Neural cell (in vitro differentiated cells): ENCODE measurements at regions not wholly inside any gene's neighbourhood (a gene's known extent, or its start where the extent isn't known, plus 50 kb on each side); places are given as distances from the start of the nearest gene placed in this dataset.

Source experiments
- CTCF ChIP-seq: fragments of 450-650 bp; IDR thresholded peaks from 2 replicates; pipeline ENCODE4 v1.5.1; 2014; ENCODE audit warnings: antibody characterized with exemption, mild to moderate bottlenecking, moderate library complexity; ENCODE audit not compliant: poor library complexity, severe bottlenecking
- EP300 ChIP-seq: fragments of 450-650 bp; conservative IDR thresholded peaks from 2 replicates; pipeline ENCODE4 v1.6.1; 2014; ENCODE audit warnings: antibody characterized with exemption, mild to moderate bottlenecking, moderate library complexity; ENCODE audit not compliant: poor library complexity, severe bottlenecking
- MXI1 ChIP-seq: fragments of 450-650 bp; conservative IDR thresholded peaks from 2 replicates; pipeline ENCODE4 v1.6.1; 2014; ENCODE audit warnings: antibody characterized with exemption, mild to moderate bottlenecking; ENCODE audit not compliant: poor library complexity, severe bottlenecking
- POLR2AphosphoS5 ChIP-seq: IDR thresholded peaks from 2 replicates; pipeline ENCODE4 v1.6.1; 2012
- REST ChIP-seq: IDR thresholded peaks from 2 replicates; pipeline ENCODE4 v1.6.1; 2012; ENCODE audit warnings: borderline replicate concordance
- TAF1 ChIP-seq: IDR thresholded peaks from 2 replicates; pipeline ENCODE4 v1.6.1; 2012; ENCODE audit warnings: low read depth

- TF ChIP-seq MXI1: no peak
- TF ChIP-seq REST: no peak
- TF ChIP-seq TAF1: no peak
- no peak for TF ChIP-seq CTCF
- TF ChIP-seq EP300: no peak
- no peak for TF ChIP-seq POLR2AphosphoS5
Observed at GRCh38 chr9:104027295-104027694, 66.8 kb upstream of the SMC2 start.
